Panc1 (cell line): ENCODE measurements at regions not wholly inside any gene's neighbourhood (a gene's known extent, or its start where the extent isn't known, plus 50 kb on each side); places are given as distances from the start of the nearest gene placed in this dataset.

Experiments used
- POLR2AphosphoS5 ChIP-seq: IDR thresholded peaks from 2 replicates; pipeline ENCODE4 v1.6.1; 2012; ENCODE audit warnings: mild to moderate bottlenecking, low read depth, low read length, moderate library complexity
- TCF7L2 ChIP-seq: IDR thresholded peaks from 2 replicates; pipeline ENCODE4 v1.6.1; 2011; ENCODE audit warnings: mild to moderate bottlenecking, low read depth, low read length, inconsistent platforms

DNA sequence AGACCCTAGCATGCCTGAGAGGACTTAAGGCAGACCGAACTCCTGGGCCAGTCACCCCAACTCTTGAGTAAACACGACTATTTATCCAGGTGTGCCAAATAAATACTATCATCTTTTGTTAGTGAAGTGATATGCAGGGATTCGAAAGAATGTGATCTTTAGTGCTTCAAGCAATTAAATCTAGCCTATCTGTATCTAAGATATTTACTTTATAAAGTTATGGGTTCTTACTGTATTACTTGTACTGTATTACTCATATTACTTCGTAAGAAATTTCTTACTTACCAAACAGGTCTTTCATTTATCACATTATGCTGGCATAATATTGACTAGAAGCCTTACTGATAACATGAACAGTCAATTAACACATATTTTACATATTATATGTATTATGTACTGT lies 211.6 kb upstream of the NECTIN3 start:
- TF ChIP-seq POLR2AphosphoS5: no peak
- no peak for TF ChIP-seq TCF7L2
